ENCODE measurements at regions not wholly inside any gene's neighbourhood (a gene's known extent, or its start where the extent isn't known, plus 50 kb on each side); places are given as distances from the start of the nearest gene placed in this dataset.

GRCh38 chr2:9109871-9110270 is 96.7 kb upstream of the ASAP2 start:
- TF ChIP-seq ZFX (IDR thresholded peaks at IDR 0.05) (no peak), CTCF (conservative IDR thresholded peaks at IDR 0.05) (no peak)
- H3K27ac ChIP-seq: no peak overlapping the region

GRCh38 chr2:9108210-9108967 is 98.2 kb upstream of the ASAP2 start:
- TF ChIP-seq CTCF (conservative IDR thresholded peaks at IDR 0.05) (no peak), ZFX (IDR thresholded peaks at IDR 0.05) (no peak)
- no peak overlapping the region for H3K27ac ChIP-seq

- TF ChIP-seq ZFX (IDR thresholded peaks at IDR 0.05): no peak
- TF ChIP-seq CTCF (conservative IDR thresholded peaks at IDR 0.05): no peak
- no peak overlapping the region for H3K27ac ChIP-seq
Measured at GRCh38 chr2:9107168-9108025, 99.2 kb upstream of the ASAP2 start.

GRCh38 chr2:9106338-9107167 is 100.1 kb upstream of the ASAP2 start:
- no peak for TF ChIP-seq CTCF (conservative IDR thresholded peaks at IDR 0.05)
- TF ChIP-seq ZFX (IDR thresholded peaks at IDR 0.05): no peak
- H3K27ac ChIP-seq: no peak overlapping the region

GRCh38 chr2:9105601-9106337 is 100.8 kb upstream of the ASAP2 start:
- TF ChIP-seq CTCF (conservative IDR thresholded peaks at IDR 0.05): no peak
- no peak for TF ChIP-seq ZFX (IDR thresholded peaks at IDR 0.05)
- no peak overlapping the region for H3K27ac ChIP-seq

GRCh38 chr2:9103663-9104277 is 100.3 kb upstream of the MBOAT2 start:
- H3K27ac ChIP-seq: peak overlapping the region; percentile 77

More at GRCh38 chr2:9103663-9104277, 100.3 kb upstream of the MBOAT2 start:
- TF ChIP-seq CTCF (conservative IDR thresholded peaks at IDR 0.05) (no peak), ZFX (IDR thresholded peaks at IDR 0.05) (no peak)

Data from C4-2B (cell line).